Activated naive CD4-positive, alpha-beta T cell treated with anti-CD3 and anti-CD28 coated beads, Interleukin-2, amount 50 U/mL, for 24 hours (primary cell): ENCODE measurements at regions not wholly inside any gene's neighbourhood (a gene's known extent, or its start where the extent isn't known, plus 50 kb on each side); places are given as distances from the start of the nearest gene placed in this dataset.
"Not testable (repeated sequence)": the region's sequence is repeated elsewhere in the genome, so short reads cannot be mapped to it uniquely, and the experiment has no call there.

ENCODE experiments used
- H3K27ac Mint-ChIP-seq: one replicate; pipeline ENCODE4 v1.8.0; 2021; ENCODE audit warnings: mild to moderate bottlenecking, mixed read lengths
- H3K27me3 Mint-ChIP-seq: one replicate; pipeline ENCODE4 v1.8.0; 2021; ENCODE audit warnings: mixed read lengths
- H3K36me3 Mint-ChIP-seq: one replicate; pipeline ENCODE4 v1.8.0; 2021; ENCODE audit warnings: mixed read lengths
- H3K4me1 Mint-ChIP-seq: one replicate; pipeline ENCODE4 v1.8.0; 2021; ENCODE audit warnings: mixed read lengths
- H3K4me3 Mint-ChIP-seq: one replicate; pipeline ENCODE4 v1.8.0; 2021; ENCODE audit warnings: mild to moderate bottlenecking, mixed read lengths
- H3K9me3 Mint-ChIP-seq: one replicate; pipeline ENCODE4 v1.8.0; 2021; ENCODE audit warnings: mixed read lengths

GRCh38 chrX:16307950-16308349 is 140.7 kb downstream of the MAGEB17 start:
- no peaks in the 10 kb centered on the region for H3K9me3 Mint-ChIP-seq
- H3K27me3 Mint-ChIP-seq = peaks cover 8% of the 10 kb centered on the region
- no peak overlapping the region for H3K4me3 Mint-ChIP-seq
- H3K27ac Mint-ChIP-seq = no peak overlapping the region
- no peaks in the 10 kb centered on the region for H3K36me3 Mint-ChIP-seq
- H3K4me1 Mint-ChIP-seq = no peaks in the 10 kb centered on the region

GRCh38 chrX:16308773-16309172 is 141.5 kb downstream of the MAGEB17 start:
- Mint-ChIP-seq H3K27me3 (peaks cover 8% of the 10 kb centered on the region), H3K4me1 (no peaks in the 10 kb centered on the region), H3K27ac (no peak overlapping the region), H3K9me3 (no peaks in the 10 kb centered on the region), H3K4me3 (no peak overlapping the region), H3K36me3 (no peaks in the 10 kb centered on the region)

GRCh38 chrX:16310326-16310725 is 143.0 kb downstream of the MAGEB17 start:
- H3K27me3 Mint-ChIP-seq = peaks cover 8% of the 10 kb centered on the region
- H3K27ac Mint-ChIP-seq = no peak overlapping the region

GRCh38 chrX:16311671-16312070 is 144.4 kb downstream of the MAGEB17 start:
- Mint-ChIP-seq H3K27me3 (peaks cover 10% of the 10 kb centered on the region), H3K9me3 (no peaks in the 10 kb centered on the region), H3K27ac (no peak overlapping the region), H3K4me3 (no peak overlapping the region), H3K36me3 (no peaks in the 10 kb centered on the region), H3K4me1 (no peaks in the 10 kb centered on the region)

More at GRCh38 chrX:16310326-16310725, 143.0 kb downstream of the MAGEB17 start:
- Mint-ChIP-seq H3K36me3 (no peaks in the 10 kb centered on the region), H3K4me1 (no peaks in the 10 kb centered on the region), H3K9me3 (no peaks in the 10 kb centered on the region), H3K4me3 (no peak overlapping the region)

- Mint-ChIP-seq H3K4me3 (no peak overlapping the region), H3K9me3 (no peaks in the 10 kb centered on the region), H3K36me3 (no peaks in the 10 kb centered on the region), H3K27ac (no peak overlapping the region), H3K4me1 (no peaks in the 10 kb centered on the region), H3K27me3 (peaks cover 10% of the 10 kb centered on the region)
Measured at GRCh38 chrX:16312761-16313623, 145.7 kb downstream of the MAGEB17 start.

- no peaks in the 10 kb centered on the region for H3K9me3 Mint-ChIP-seq
- H3K4me3 Mint-ChIP-seq = no peak overlapping the region
- H3K27ac Mint-ChIP-seq = no peak overlapping the region
- H3K36me3 Mint-ChIP-seq = no peaks in the 10 kb centered on the region
- peaks cover 4% of the 10 kb centered on the region for H3K27me3 Mint-ChIP-seq
- H3K4me1 Mint-ChIP-seq = no peaks in the 10 kb centered on the region
Measured at GRCh38 chrX:16316331-16316730, 149.1 kb downstream of the MAGEB17 start.

- H3K4me1 Mint-ChIP-seq = no peaks in the 10 kb centered on the region
- no peaks in the 10 kb centered on the region for H3K9me3 Mint-ChIP-seq
- H3K27ac Mint-ChIP-seq = no peak overlapping the region
- H3K36me3 Mint-ChIP-seq = no peaks in the 10 kb centered on the region
- no peak overlapping the region for H3K4me3 Mint-ChIP-seq
- H3K27me3 Mint-ChIP-seq = peaks cover 2% of the 10 kb centered on the region
Measured at GRCh38 chrX:16319929-16320328, 152.6 kb downstream of the MAGEB17 start.

GRCh38 chrX:16320765-16321355 is 153.6 kb downstream of the MAGEB17 start:
- no peaks in the 10 kb centered on the region for H3K9me3 Mint-ChIP-seq
- H3K36me3 Mint-ChIP-seq = no peaks in the 10 kb centered on the region
- no peak overlapping the region for H3K4me3 Mint-ChIP-seq
- no peak overlapping the region for H3K27ac Mint-ChIP-seq
- H3K4me1 Mint-ChIP-seq = no peaks in the 10 kb centered on the region
- peaks cover 2% of the 10 kb centered on the region for H3K27me3 Mint-ChIP-seq

- H3K4me3 Mint-ChIP-seq = no peak overlapping the region
- peaks cover 12% of the 10 kb centered on the region for H3K4me1 Mint-ChIP-seq
- H3K27me3 Mint-ChIP-seq = no peaks in the 10 kb centered on the region
- no peak overlapping the region for H3K27ac Mint-ChIP-seq
- no peaks in the 10 kb centered on the region for H3K36me3 Mint-ChIP-seq
- no peaks in the 10 kb centered on the region for H3K9me3 Mint-ChIP-seq
Measured at GRCh38 chrX:16333453-16333852, 166.2 kb downstream of the MAGEB17 start.

- Mint-ChIP-seq H3K9me3 (no peaks in the 10 kb centered on the region), H3K4me1 (peaks cover 12% of the 10 kb centered on the region), H3K27me3 (no peaks in the 10 kb centered on the region), H3K4me3 (no peak overlapping the region), H3K27ac (peak overlapping the region; percentile 89), H3K36me3 (no peaks in the 10 kb centered on the region)
Measured at GRCh38 chrX:16335181-16335580, 167.9 kb downstream of the MAGEB17 start.

GRCh38 chrX:16347968-16348670 is 180.8 kb downstream of the MAGEB17 start:
- Mint-ChIP-seq H3K4me3 (no peak overlapping the region), H3K36me3 (no peaks in the 10 kb centered on the region), H3K9me3 (no peaks in the 10 kb centered on the region), H3K4me1 (no peaks in the 10 kb centered on the region), H3K27me3 (peaks cover 2% of the 10 kb centered on the region), H3K27ac (no peak overlapping the region)

- H3K4me1 Mint-ChIP-seq = no peaks in the 10 kb centered on the region
- no peak overlapping the region for H3K27ac Mint-ChIP-seq
- H3K9me3 Mint-ChIP-seq = no peaks in the 10 kb centered on the region
- H3K27me3 Mint-ChIP-seq = no peaks in the 10 kb centered on the region
- no peaks in the 10 kb centered on the region for H3K36me3 Mint-ChIP-seq
- no peak overlapping the region for H3K4me3 Mint-ChIP-seq
Measured at GRCh38 chrX:16357902-16358301, 190.6 kb downstream of the MAGEB17 start.

GRCh38 chrX:16360056-16360455 is 192.8 kb downstream of the MAGEB17 start:
- not testable (repeated sequence) for H3K27ac Mint-ChIP-seq, H3K4me3 Mint-ChIP-seq, H3K4me1 Mint-ChIP-seq, H3K27me3 Mint-ChIP-seq, H3K9me3 Mint-ChIP-seq, H3K36me3 Mint-ChIP-seq

- Mint-ChIP-seq H3K4me3 (no peak overlapping the region), H3K36me3 (no peaks in the 10 kb centered on the region), H3K27me3 (peaks cover 3% of the 10 kb centered on the region), H3K27ac (no peak overlapping the region), H3K4me1 (no peaks in the 10 kb centered on the region), H3K9me3 (no peaks in the 10 kb centered on the region)
Measured at GRCh38 chrX:16368696-16369095, 201.4 kb downstream of the MAGEB17 start.

GRCh38 chrX:16376056-16376455 is 208.8 kb downstream of the MAGEB17 start:
- Mint-ChIP-seq H3K36me3 (no peaks in the 10 kb centered on the region), H3K9me3 (no peaks in the 10 kb centered on the region), H3K4me1 (no peaks in the 10 kb centered on the region), H3K4me3 (no peak overlapping the region), H3K27me3 (peaks cover 3% of the 10 kb centered on the region), H3K27ac (no peak overlapping the region)

GRCh38 chrX:16386126-16386525 is 218.8 kb downstream of the MAGEB17 start:
- H3K4me3 Mint-ChIP-seq = no peak overlapping the region
- no peak overlapping the region for H3K27ac Mint-ChIP-seq
- no peaks in the 10 kb centered on the region for H3K4me1 Mint-ChIP-seq
- H3K9me3 Mint-ChIP-seq = no peaks in the 10 kb centered on the region
- no peaks in the 10 kb centered on the region for H3K36me3 Mint-ChIP-seq
- no peaks in the 10 kb centered on the region for H3K27me3 Mint-ChIP-seq
